NCI-H69 (cell line): ENCODE measurements at regions not wholly inside any gene's neighbourhood (a gene's known extent, or its start where the extent isn't known, plus 50 kb on each side); places are given as distances from the start of the nearest gene placed in this dataset.
"Not testable (repeated sequence)": the region's sequence is repeated elsewhere in the genome, so short reads cannot be mapped to it uniquely, and the experiment has no call there.

ENCODE experiments used
- DNase-seq: peaks from one replicate; lab custom pipeline; 2025; lab: John Stamatoyannopoulos, UW

DNA sequence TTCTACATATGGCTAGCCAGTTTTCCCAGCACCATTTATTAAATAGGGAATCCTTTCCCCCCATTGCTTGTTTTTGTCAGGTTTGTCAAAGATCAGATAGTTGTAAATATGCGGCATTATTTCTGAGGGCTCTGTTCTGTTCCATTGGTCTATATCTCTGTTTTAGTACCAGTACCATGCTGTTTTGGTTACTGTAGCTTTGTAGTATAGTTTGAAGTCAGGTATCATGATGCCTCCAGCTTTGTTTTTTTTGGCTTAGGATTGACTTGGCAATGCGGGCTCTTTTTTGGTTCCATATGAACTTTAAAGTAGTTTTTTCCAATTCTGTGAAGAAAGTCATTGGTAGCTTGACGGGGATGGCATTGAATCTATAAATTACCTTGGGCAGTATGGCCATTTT is 60.0 kb upstream of the GPC3 start:
- not testable (repeated sequence) for DNase-seq

DNA sequence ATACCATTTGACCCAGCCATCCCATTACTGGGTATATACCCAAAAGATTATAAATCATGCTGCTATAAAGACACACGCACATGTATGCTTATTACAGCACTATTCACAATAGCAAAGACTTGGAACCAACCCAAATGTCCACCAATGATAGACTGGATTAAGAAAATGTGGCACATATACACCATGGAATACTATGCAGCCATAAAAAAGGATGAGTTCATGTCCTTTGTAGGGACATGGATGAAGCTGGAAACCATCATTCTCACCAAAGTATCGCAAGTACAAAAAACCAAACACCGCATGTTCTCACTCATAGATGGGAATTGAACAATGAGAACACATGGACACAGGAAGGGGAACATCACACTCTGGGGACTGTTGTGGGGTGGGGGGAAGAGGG is 81.7 kb upstream of the GPC3 start:
- not testable (repeated sequence) for DNase-seq

DNA sequence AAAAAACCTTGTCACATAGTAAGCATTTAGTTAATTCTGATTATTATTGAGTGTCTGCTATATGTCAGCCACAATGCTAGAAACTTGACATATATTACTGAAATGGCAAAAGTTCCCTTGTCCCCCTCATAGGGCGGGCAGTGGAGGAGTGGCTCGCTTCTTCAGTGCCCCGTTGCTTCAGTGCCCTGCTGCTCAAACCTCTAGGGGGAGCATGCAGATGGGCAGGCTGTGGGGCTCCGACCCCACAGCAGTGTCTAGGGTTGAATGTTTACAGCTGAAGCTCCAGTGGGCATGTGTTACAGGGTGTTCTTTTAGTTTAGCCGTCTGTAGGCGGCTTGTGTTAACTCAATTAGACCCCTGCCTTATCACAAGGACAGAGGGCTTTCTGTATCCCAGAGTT is 86.5 kb upstream of the GPC3 start:
- not testable (repeated sequence) for DNase-seq

DNA sequence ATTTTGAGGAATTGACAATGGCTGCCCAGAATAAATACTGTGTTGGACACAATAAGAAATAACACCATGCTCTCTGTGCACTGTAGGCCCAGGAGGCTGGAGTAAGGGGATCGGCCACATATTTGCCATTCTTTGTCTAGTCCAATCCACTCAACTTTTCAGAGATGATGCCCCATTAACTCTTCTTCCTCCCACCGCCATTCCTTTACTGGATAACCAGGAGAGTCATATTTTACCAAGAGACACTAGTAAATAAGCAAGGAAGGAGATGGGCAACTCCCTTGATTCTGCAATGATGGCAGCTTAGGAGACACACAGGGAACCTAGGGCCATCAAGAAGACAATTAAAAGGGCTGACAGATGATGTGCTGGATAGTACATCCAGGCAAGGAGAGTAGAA is 87.9 kb upstream of the GPC3 start:
- DNase-seq = no peak

DNA sequence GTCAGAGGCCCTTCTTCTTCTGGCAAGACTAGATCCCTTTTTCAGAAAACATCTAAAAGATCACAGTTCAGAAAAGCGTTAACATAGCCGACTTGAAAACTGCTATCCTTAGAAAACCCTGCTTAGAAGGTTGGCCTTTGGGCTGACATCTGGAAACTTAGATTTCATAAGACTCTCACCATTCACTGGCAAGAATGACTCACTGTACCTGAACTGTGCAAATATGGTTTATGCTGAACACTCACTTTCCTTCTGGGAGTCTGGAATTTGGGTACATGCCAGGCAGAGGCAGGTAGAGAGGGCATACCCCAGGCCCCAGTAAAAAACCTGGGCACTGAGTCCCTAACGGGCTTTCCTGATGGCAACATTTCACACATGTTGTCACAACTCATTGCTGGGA is 88.8 kb upstream of the GPC3 start:
- no peak for DNase-seq

DNA sequence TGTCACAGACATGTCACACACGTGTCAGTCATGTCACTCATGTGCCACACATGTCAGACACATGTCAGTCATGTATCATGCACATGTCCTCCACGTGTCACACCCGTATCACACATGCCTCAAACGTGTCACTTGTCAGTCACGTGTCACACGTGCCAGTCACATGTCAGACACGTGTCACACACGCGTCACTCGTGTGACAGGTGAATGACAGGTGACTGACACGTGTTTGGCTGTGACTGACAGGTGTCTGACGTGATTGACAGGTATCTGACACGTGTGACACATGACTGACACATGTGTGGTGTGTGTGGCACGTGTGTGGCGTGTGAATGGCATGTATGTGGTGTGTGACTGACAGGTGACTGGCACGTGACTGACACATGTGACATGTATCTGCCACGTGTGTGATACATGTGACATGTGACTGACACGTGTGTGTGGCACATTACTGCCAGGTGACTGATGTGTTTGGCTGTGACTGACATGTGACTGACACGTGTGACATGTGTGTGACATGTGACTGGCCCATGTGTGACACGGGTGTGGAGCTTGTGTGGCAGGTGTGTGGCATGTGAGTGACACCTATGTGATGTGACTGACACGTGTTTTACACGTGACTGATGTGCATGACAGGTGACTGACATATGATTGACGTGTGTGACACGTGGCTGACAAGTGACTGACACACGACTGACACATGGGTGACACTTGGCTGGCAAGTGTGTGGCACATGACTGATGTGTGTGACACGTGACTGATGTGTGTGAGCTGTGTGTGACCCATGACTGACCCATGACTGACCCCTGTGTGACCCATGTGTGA is 90.7 kb upstream of the GPC3 start:
- DNase-seq = no peak

DNA sequence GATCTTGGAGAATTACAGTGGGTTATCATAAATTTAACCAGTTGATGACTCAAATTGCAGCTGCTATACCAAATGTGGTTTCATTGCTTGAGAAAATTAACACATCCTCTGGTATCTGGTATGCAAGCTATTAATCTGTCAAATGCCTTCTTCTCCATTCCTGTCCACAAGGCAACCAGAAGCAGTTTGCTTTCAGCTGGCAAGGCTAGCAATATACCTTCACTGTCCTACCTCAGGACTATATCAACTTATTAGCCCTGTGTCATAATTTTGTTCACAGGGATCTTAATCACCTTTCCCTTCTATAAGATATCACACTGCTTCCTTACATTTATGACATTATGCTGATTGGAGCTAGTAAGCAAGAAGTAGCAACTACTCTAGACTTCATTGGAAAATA is 110.0 kb upstream of the GPC3 start:
- no peak for DNase-seq

DNA sequence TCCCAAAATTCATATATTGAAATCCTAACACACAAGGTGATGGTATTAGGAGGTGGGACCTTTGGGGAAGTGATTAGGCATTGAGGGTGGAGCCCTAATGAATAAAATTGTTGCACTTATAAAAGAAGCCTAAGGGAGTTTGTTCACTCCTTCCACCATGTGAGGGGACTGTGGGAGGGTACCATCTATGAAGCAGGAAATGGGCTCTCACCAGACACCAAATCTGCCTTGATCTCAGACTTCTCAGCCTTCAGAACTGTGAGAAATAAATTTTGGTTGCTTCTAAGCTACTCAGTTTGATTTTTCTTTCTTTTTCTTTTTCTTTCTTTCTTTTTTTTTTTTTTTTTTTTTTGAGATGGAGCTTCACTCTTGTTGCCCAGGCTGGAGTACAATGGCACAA is 116.2 kb upstream of the GPC3 start:
- no peak for DNase-seq

DNA sequence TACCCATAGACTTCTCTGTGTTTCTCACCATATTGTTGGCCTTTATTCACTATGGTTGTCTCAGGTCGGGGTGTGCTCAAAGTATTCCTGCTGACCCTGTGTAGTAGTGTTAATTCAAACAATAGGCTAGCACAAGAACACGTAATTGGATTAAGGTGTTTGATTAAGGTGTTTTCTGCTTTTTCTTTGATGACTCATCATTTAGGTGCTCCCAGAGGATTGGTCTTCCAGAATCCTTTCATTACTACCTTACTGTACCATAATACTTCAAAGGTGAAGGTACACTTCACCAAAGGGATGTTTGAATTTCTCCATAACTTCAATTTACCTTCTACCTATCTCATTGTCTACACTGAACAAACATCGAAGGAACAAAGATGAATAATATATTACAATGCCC is 121.7 kb upstream of the CCDC160 start:
- no peak for DNase-seq

DNA sequence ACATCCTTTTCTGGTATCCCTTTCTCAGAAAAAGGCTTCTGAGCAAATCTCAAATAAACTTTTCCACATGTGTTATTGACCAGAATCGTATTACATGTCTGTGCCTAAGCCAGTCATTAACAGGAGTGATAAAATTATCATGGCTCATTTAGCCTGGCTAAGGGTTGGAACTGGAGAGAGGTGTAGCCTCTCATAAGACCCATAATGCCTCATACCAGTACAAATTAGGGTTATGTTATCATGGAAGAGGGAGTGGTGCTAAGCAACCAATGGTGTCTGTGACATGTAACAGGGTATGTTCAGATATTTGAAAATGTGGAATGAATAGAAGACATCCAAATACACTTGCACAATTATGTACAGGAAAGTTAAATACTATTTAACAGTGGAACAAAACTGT is 99.6 kb upstream of the CCDC160 start:
- no peak for DNase-seq

DNA sequence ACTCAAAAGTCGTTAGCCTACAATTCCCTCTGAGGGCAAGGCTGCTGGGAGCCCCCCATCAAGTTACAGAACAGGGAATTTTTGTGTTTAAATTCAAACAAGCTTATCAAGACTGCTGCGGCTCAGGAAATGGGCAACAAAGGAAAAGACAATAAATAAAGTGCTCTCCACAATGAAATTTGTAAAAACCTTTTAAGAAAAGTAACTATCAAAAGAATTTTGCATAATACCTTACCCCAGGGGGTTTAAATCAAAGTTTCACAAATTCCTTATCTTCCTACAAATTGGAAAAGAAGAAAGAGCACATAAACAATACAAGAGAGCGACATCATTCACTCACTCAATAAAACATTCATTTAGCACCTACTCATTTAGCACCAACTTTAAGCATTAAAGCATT is 97.9 kb upstream of the CCDC160 start:
- DNase-seq = no peak

DNA sequence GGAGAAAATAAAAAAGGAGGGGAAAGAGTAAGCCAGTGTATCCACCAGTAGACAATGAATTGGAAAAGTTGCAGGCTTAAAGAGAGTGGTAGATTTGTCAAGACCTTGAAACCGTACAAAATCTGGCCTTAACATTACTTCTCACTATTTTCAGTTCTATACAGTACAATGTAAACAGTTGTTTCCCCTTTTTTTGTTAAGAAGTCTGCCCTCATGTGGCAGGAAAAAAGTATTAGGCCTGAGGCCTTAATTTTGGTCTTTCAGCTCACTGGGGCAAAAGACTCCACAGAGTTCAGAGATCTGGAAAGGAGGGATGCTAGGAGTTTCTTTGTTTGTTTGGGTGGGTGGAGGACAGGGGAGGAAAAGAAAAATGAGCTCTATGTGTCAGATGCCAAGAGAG is 92.8 kb upstream of the CCDC160 start:
- DNase-seq = peak; percentile 13

DNA sequence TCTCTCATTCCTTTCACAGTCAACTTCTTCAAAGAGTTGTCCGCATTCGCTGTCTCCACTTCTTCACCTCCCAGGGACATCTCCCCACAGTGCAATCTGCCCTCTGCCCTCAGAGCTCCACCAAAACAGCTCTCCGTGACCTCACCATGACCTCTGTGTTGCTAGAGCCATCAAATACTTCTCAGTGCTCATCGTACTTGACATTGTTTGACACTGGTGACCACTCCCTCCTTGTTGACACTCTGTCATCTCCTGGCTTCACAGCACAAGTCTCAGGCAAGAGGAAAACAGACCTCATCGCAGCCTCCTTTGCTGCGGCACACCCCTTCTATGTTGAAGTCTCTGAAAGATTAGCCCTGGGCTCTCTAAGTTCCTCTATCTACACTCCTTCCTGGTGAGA is 90.5 kb upstream of the CCDC160 start:
- DNase-seq = no peak

DNA sequence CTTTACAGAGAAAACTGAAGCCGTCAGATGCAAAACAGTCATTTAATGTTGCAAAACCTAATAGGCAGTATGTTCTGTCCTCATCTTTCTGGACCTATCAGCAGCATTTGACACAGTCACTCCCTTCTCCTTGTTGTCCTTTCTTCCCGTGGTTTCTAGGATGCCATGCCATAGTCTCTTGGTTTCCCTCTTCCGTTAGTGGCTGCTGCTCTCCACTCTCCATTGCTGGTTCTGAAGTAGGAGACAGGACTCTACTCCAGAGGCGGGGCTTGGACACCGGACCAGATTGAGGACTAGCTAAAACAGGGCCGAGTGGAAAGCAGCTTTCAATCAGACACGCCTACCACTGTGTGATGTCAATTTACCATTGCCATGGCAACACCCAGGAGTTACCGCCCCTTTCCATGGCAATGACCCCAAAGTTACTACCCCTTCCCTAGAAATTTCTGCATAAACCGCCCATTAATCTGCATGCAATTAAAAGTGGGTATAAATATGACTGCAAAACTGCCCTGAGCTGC is 88.8 kb upstream of the CCDC160 start:
- no peak for DNase-seq

DNA sequence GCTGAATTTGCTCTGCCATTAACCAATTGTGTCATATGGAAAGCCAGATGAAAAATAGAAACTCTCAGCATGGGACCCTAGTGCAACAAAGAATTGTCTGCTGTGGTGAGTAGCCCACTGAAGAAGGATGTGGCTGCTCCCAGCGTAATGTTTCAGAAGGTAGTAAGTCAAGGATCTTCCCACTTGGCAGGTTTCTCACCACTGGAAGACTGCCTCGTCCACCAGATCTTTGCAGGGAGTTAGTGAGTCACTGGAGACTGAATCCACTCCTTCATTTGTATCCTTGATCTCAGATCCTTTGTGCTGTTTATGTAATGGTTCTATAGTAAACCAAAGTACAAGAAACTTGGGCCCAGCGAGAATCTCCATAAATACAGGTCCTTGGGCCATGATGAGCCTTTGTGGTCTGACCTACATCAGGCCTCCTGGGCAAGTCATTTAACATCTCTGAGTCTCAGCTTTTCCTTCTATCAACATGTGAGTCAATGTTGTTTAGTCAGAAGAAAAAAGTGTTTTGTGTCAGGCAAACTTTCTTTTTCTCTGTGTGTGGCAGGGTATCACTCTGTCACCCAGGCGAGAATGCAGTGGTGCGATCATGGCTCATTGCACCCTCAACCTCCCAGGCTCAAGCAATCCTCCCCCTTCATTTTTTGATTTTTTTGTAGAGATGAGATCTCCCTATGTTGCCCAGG is 78.0 kb upstream of the CCDC160 start:
- DNase-seq = no peak

DNA sequence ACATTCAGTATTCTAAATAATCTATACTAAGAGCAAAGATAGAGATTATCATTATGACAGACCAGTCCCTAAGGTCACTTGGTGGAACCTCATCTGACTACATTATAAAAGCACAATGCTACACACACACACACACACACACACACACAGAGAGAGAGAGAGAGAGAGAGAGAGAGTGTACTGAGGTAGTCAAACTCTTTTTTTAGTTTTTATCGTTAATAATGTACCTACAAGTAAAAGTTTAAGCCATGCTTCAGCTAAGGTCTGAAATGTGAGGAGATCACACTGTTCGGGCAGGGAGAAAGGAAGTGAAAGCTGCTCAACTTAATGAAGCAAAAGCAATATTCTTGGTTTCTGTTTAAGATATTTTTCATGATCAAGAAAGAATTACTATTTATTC is 75.8 kb upstream of the CCDC160 start:
- no peak for DNase-seq

DNA sequence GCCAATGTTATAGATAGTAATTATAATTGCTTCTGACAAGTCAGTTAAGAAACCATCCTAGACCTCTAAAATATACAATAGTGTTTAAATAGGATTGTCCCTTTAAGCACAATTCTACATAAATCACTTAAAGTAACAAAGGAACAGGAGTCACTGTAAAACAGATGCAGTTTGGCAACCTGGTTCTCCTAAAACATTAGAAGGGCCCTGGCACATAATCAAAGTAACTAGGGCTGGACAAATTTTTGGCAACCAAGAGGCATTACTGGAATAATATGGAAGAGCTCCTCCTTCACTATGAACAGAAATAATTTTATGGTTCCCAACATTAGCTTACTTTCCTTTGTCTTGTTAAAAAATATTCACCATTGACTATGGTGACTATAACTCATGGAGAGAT is 75.0 kb upstream of the CCDC160 start:
- DNase-seq = no peak

DNA sequence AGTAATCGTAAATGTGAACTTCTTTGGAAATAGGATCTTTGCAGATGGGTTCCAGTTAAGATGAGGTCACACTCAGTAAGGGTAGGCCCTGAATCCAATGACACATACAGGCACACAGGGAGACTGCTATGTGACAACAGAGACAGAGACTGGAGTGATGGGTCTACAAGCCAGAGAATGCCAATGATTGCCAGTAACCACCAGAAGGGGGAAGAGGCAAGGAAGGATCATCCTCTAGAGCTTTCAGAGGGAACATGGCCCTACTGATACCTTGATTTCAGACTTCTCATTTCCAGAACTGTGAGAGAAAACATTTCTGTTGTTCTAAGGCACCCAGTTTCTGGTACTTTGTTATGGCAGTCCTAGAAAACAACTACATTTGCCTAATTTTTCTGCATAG is 73.1 kb upstream of the CCDC160 start:
- no peak for DNase-seq

DNA sequence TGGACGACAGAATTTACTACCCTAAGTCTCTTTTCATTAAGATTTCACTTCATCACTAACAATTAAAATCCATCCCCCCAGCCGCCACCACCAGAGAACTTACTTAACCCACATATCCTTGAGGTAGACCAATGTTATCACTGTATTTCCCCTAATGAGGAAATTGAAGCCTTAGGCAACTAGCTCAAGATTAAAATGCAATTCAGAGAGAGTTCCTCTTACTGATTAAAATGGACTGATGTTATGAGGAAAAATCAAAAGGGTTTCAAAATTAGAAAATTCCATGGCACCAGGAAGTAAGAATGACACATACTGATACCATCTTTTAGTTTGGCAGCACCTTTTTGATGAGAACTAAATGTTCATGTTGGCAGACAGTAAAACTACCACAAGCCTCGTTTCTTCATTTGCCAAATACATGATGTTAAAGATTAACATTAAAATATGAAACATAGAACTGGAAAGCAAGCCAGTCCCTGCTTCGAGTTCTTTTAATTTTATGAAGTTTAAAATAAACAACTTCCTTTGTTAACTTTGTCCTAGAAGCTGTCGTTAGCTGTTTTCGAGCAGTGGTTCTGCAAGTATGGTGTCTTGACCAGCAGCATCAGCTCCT is 69.3 kb upstream of the CCDC160 start:
- DNase-seq = no peak

DNA sequence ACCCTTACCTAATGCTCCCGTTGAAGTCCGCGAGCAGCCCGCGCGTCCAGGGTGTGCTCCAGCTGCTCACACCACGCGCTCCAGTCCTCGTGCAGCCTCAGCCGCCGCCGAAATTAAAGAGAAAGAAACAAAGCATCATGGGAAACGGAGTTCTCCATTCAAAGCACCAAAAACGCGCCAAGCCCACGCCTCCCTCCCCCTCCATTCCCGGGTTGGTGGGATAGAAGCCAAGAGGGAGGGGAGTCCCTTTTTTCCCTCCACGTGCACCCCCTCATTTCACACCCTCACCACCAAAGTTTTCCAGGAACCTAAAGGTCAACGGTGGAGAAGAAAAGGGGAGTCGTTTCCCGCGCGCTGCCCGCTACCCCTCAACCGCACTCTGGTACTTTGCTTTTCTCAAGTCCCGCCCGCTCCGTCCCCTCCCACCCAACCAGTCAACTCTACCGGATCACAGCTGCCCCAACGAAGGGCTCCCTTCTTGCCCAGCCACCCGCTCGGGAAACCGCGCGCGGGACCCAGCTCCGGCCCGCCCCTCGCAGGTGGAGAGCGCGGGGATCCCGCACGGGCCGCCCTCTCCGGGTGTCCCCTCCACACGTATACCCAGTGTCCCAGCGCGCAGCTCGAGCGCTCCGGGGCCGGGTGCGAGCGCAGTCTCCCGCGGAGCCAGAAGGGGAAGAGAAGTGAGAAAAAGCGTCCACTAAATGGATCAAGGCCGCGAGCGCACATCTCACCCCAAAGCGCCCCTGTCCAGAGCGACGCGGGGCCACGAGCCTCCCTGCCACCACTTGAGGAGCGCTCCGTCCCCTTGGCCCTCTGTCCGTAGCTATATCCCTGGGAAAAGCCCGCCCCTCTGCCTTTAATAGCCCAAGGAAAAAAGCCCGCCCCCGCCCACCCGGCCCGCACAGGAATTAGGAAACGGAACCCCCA is 65.1 kb upstream of the CCDC160 start:
- DNase-seq = no peak

DNA sequence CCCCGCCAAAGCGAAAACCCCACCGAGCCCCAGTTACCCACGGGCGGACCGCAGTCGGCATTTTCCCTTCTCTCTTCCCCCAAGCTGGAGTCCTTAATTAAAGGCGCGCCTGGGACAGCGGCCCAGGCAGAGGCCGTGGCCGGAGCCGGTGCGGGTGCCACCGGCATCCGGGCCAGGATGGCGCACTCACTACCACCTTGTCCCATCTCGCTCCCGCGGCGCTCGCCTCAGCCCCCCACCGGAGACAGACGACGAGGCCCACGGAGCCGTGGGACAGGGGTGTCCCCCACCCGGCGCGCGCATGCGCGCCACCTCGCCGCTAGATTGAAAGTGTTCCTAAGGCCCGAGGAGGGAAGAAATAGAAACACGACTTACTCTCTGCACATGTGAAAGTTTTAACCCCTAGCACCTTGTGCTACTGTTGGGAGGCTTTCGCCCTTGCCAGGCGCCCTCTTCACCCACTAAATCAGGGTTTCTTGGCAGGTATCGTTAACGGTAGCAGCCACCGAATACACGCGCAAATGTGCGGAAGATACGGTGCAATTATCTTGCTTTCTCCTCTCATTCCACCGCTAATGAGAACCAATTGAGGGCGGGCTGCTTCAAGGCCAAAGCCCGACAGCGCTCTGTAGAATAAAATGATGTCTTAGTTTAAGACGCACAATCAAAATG is 64.3 kb upstream of the CCDC160 start:
- no peak for DNase-seq
